ENCODE measurements at regions not wholly inside any gene's neighbourhood (a gene's known extent, or its start where the extent isn't known, plus 50 kb on each side); places are given as distances from the start of the nearest gene placed in this dataset.

DNA sequence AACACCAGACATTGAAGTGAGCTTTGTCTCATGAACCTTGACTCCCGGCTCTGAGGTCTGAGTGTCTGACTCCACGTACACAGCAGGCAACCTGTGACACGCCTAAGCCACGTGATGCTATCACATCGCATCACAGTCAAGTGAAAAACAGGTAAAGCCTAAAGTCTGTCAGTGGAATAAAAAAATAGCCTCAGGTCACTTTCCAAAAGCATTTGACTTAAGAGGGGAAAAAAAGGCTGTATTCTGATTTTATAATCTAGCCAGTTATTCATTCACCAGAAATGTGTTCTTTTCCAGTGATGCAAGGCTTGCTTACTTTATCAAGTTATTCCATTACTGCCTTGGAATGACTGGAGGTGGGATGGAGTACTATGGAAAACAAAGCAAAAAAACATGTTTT, 163.2 kb upstream of the HMCN1 start:
- Histone ChIP-seq H3K9me3 (no peaks in the 10 kb centered on the region), H3K36me3 (replicated peaks in 1 of 2; ENCODE audit: insufficient read depth in 1 of 2, low read depth in 2 of 2) (no peaks in the 10 kb centered on the region), H3K4me3 (no peak overlapping the region), H3K27ac (peak overlapping the region in 2 of 4 donors; percentile 43 to 56), H3K27me3 (no peaks in the 10 kb centered on the region), H3K4me1 (peaks cover 24% of the 10 kb centered on the region)
- DNase-seq (no peak), ATAC-seq (peak; percentile 46)
- TF ChIP-seq, protein P1, sequence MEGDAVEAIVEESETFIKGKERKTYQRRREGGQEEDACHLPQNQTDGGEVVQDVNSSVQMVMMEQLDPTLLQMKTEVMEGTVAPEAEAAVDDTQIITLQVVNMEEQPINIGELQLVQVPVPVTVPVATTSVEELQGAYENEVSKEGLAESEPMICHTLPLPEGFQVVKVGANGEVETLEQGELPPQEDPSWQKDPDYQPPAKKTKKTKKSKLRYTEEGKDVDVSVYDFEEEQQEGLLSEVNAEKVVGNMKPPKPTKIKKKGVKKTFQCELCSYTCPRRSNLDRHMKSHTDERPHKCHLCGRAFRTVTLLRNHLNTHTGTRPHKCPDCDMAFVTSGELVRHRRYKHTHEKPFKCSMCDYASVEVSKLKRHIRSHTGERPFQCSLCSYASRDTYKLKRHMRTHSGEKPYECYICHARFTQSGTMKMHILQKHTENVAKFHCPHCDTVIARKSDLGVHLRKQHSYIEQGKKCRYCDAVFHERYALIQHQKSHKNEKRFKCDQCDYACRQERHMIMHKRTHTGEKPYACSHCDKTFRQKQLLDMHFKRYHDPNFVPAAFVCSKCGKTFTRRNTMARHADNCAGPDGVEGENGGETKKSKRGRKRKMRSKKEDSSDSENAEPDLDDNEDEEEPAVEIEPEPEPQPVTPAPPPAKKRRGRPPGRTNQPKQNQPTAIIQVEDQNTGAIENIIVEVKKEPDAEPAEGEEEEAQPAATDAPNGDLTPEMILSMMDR (IDR thresholded peaks at IDR 0.05) = no peak
- TF ChIP-seq POLR2A (IDR thresholded peaks at IDR 0.05) = no peak
- intact Hi-C loops (cut with DNase I) = no loop called here
- 46 to 51% methylated on average over 5 of the region's 5 CpGs for WGBS, 2 donors

DNA sequence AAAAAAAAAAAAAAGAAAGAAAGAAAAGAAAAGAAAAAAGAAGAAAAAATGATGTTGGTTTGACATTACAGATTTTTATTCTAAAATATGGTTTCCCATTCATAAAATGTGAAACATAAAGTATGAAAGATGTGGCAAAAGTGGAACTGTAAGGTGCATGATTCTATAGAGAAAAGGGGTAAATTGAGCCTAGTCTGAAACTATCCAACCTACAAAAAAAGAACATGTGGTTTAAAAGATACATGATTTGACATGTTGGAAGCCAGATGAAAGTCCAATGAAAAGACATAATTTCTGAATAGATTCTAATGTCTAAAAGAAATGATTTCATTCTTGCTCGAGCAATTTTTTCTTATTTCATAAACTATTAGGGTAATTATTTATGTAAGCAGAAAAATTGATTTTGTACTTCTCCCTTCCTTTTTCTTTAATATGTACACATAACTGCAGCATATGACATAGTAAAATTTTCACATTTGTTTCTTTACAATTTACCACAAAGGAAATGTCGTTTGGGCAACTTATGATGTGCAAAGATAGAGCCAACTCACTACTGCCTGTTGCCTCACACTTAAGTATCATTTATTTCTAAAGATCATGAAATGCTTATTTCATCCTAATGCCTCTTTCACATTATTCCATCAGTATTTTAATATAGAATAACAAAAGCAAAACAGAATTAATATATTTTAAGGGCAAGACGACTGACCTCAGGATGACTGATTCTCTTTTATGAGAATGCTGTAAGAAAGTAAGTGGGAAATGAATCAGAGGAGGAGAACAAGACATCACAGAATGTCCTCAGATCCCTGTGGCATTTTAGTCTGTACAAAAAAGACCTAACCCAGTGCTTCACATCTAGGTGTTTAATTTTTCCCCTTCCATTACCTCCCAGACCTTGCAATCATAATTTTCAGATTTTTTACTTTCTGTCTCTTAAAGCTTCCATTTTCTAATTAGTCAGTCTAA, 165.8 kb upstream of the HMCN1 start:
- H3K9me3 ChIP-seq = no peaks in the 10 kb centered on the region
- H3K27ac ChIP-seq = no peak overlapping the region
- ATAC-seq (no peak), DNase-seq (no peak)
- peaks cover 24% of the 10 kb centered on the region for H3K4me1 ChIP-seq
- intact Hi-C loops (cut with DNase I) = no loop called here
- no peaks in the 10 kb centered on the region for H3K27me3 ChIP-seq
- WGBS, 2 donors = 72 to 81% methylated on average over 3 of the region's 3 CpGs
- TF ChIP-seq, protein P1 (IDR thresholded peaks at IDR 0.05) = no peak
- TF ChIP-seq POLR2A (IDR thresholded peaks at IDR 0.05) = no peak
- H3K36me3 ChIP-seq (replicated peaks in 1 of 2; ENCODE audit: insufficient read depth in 1 of 2, low read depth in 2 of 2) = no peaks in the 10 kb centered on the region
- H3K4me3 ChIP-seq = no peak overlapping the region

DNA sequence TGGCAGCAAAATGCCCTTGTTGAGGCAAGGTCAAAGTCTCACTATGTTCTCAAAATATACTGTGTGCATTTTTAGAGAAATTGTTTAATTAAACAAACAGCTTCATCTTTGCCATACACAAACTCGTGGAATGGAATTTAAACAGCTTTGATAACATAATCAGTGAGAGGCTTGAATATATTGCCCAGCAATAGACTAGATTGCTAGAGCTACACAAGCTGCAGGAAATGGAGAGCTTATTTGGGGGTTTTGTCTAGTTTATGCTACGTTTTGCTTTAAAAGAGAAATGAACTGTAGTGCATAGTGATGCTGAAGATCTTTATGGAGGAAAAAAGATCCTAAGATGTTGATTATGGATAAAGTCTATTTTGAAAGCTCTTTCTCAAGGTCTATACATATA, 166.8 kb upstream of the HMCN1 start:
- TF ChIP-seq, protein P1 (IDR thresholded peaks at IDR 0.05) = no peak
- TF ChIP-seq POLR2A (IDR thresholded peaks at IDR 0.05) = no peak
- WGBS, 2 donors = 23 to 38% methylated on average over 2 of the region's 2 CpGs
- DNase-seq = no peak
- Histone ChIP-seq H3K27ac (no peak overlapping the region), H3K9me3 (no peaks in the 10 kb centered on the region), H3K36me3 (replicated peaks in 1 of 2; ENCODE audit: insufficient read depth in 1 of 2, low read depth in 2 of 2) (no peaks in the 10 kb centered on the region), H3K4me3 (no peak overlapping the region), H3K4me1 (peaks cover 24% of the 10 kb centered on the region), H3K27me3 (no peaks in the 10 kb centered on the region)
- no peak for ATAC-seq
- intact Hi-C loops (cut with DNase I) = no loop called here

DNA sequence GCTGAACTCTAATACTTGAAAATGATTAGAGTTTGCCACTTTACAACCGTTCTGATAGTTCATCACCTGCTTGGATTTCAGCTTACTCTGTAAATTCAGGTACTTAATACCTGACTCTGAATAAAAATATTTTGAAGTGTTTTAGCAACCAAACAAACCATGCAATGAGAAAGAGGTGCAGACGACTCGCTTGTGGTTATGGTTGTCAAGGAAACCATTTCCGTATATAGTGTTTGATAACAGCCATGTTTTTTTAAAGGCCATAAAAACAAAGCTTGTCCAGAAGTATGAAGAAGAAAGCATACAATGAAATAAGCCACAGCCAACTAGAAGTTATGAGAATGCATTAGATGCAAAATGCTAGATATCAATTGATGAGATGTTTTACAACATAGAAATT, 167.2 kb upstream of the HMCN1 start:
- Histone ChIP-seq H3K27ac (no peak overlapping the region), H3K9me3 (no peaks in the 10 kb centered on the region), H3K4me1 (peaks cover 24% of the 10 kb centered on the region), H3K36me3 (replicated peaks in 1 of 2; ENCODE audit: insufficient read depth in 1 of 2, low read depth in 2 of 2) (no peaks in the 10 kb centered on the region), H3K27me3 (no peaks in the 10 kb centered on the region), H3K4me3 (no peak overlapping the region)
- ATAC-seq (no peak), DNase-seq (no peak)
- 22 to 37% methylated on average over 4 of the region's 4 CpGs for WGBS, 2 donors
- intact Hi-C loops (cut with DNase I) = no loop called here
- TF ChIP-seq POLR2A (IDR thresholded peaks at IDR 0.05) = no peak
- TF ChIP-seq, protein P1 (IDR thresholded peaks at IDR 0.05) = no peak
